Osteocyte (in vitro differentiated cells): ENCODE measurements at regions not wholly inside any gene's neighbourhood (a gene's known extent, or its start where the extent isn't known, plus 50 kb on each side); places are given as distances from the start of the nearest gene placed in this dataset.

Experiments used
- DNase-seq: peaks from one replicate; pipeline ENCODE4 v3.0.0; 2021; ENCODE audit warnings: mixed read lengths; ENCODE audit not compliant: unreplicated experiment; ENCODE audit errors: extremely low spot score
- H3K27ac Mint-ChIP-seq: one replicate; pipeline ENCODE4 v1.8.0; 2021; ENCODE audit warnings: mild to moderate bottlenecking, mixed read lengths; ENCODE audit not compliant: unreplicated experiment
- H3K27me3 Mint-ChIP-seq: one replicate; pipeline ENCODE4 v1.8.0; 2021; ENCODE audit warnings: mixed read lengths; ENCODE audit not compliant: unreplicated experiment
- H3K36me3 Mint-ChIP-seq: one replicate; pipeline ENCODE4 v1.8.0; 2021; ENCODE audit warnings: mixed read lengths; ENCODE audit not compliant: unreplicated experiment
- H3K4me1 Mint-ChIP-seq: one replicate; pipeline ENCODE4 v1.8.0; 2021; ENCODE audit warnings: mixed read lengths; ENCODE audit not compliant: unreplicated experiment
- H3K4me3 Mint-ChIP-seq: one replicate; pipeline ENCODE4 v1.8.0; 2021; ENCODE audit warnings: mild to moderate bottlenecking, moderate library complexity, mixed read lengths; ENCODE audit not compliant: unreplicated experiment
- H3K9me3 Mint-ChIP-seq: one replicate; pipeline ENCODE4 v1.8.0; 2021; ENCODE audit warnings: mixed read lengths; ENCODE audit not compliant: unreplicated experiment
- CTCF ChIP-seq: fragments of 200-600 bp; sonication (generic); IDR thresholded peaks from 2 replicates; pipeline ENCODE4 v1.5.0; 2021; ENCODE audit warnings: antibody characterized with exemption, mild to moderate bottlenecking, moderate library complexity

GRCh38 chr3:144931590-144931989 lies 960.0 kb downstream of the DIPK2A start:
- H3K4me1 Mint-ChIP-seq, result no peaks in the 10 kb centered on the region
- TF ChIP-seq CTCF, result no peak
- H3K36me3 Mint-ChIP-seq, result no peaks in the 10 kb centered on the region
- no peak overlapping the region for H3K27ac Mint-ChIP-seq
- peaks cover 20% of the 10 kb centered on the region for H3K9me3 Mint-ChIP-seq
- H3K27me3 Mint-ChIP-seq, result no peaks in the 10 kb centered on the region
- no peak overlapping the region for H3K4me3 Mint-ChIP-seq
- DNase-seq, result no peak

GRCh38 chr3:144942093-144942837 lies 970.6 kb downstream of the DIPK2A start:
- no peaks in the 10 kb centered on the region for H3K36me3 Mint-ChIP-seq
- DNase-seq, result no peak
- H3K4me1 Mint-ChIP-seq, result no peaks in the 10 kb centered on the region
- H3K4me3 Mint-ChIP-seq, result no peak overlapping the region
- H3K9me3 Mint-ChIP-seq, result peaks cover 8% of the 10 kb centered on the region
- no peak for TF ChIP-seq CTCF
- no peak overlapping the region for H3K27ac Mint-ChIP-seq
- H3K27me3 Mint-ChIP-seq, result no peaks in the 10 kb centered on the region

- Mint-ChIP-seq H3K9me3 (peaks cover 8% of the 10 kb centered on the region), H3K36me3 (no peaks in the 10 kb centered on the region), H3K4me3 (no peak overlapping the region), H3K27ac (no peak overlapping the region), H3K27me3 (peaks cover 2% of the 10 kb centered on the region), H3K4me1 (no peaks in the 10 kb centered on the region)
- TF ChIP-seq CTCF, result no peak
- no peak for DNase-seq
Measured at GRCh38 chr3:144942838-144943197, 971.2 kb downstream of the DIPK2A start.

- H3K27ac Mint-ChIP-seq, result no peak overlapping the region
- H3K4me3 Mint-ChIP-seq, result no peak overlapping the region
- DNase-seq, result no peak
- no peak for TF ChIP-seq CTCF
- H3K27me3 Mint-ChIP-seq, result peaks cover 3% of the 10 kb centered on the region
- no peaks in the 10 kb centered on the region for H3K4me1 Mint-ChIP-seq
- peaks cover 8% of the 10 kb centered on the region for H3K9me3 Mint-ChIP-seq
- H3K36me3 Mint-ChIP-seq, result no peaks in the 10 kb centered on the region
Measured at GRCh38 chr3:144947895-144948294, 976.3 kb downstream of the DIPK2A start.

- Mint-ChIP-seq H3K27me3 (peaks cover 5% of the 10 kb centered on the region), H3K4me1 (no peaks in the 10 kb centered on the region), H3K27ac (no peak overlapping the region), H3K4me3 (no peak overlapping the region), H3K36me3 (no peaks in the 10 kb centered on the region), H3K9me3 (peaks cover 14% of the 10 kb centered on the region)
- TF ChIP-seq CTCF, result no peak
- no peak for DNase-seq
Measured at GRCh38 chr3:144948711-144949110, 977.1 kb downstream of the DIPK2A start.
